Neural crest cell (in vitro differentiated cells): ENCODE measurements at regions not wholly inside any gene's neighbourhood (a gene's known extent, or its start where the extent isn't known, plus 50 kb on each side); places are given as distances from the start of the nearest gene placed in this dataset.

ENCODE experiments used
- DNase-seq: peaks from one replicate; pipeline ENCODE4 v3.0.0; 2021; ENCODE audit warnings: low read depth, mixed read lengths, low spot score
- H3K27ac Mint-ChIP-seq: one replicate; pipeline ENCODE4 v1.8.0; 2021; ENCODE audit warnings: mild to moderate bottlenecking, mixed read lengths; ENCODE audit not compliant: unreplicated experiment
- H3K27me3 Mint-ChIP-seq: 2 replicates; pipeline ENCODE4 v1.8.0; 2021; ENCODE audit warnings: low read depth, mild to moderate bottlenecking, mixed read lengths
- H3K36me3 Mint-ChIP-seq: 2 replicates; pipeline ENCODE4 v1.8.0; 2021; ENCODE audit warnings: low read depth, mild to moderate bottlenecking, mixed read lengths
- H3K4me1 Mint-ChIP-seq: 2 replicates; pipeline ENCODE4 v1.8.0; 2021; ENCODE audit warnings: mixed read lengths
- H3K4me3 Mint-ChIP-seq: one replicate; pipeline ENCODE4 v1.8.0; 2021; ENCODE audit warnings: mild to moderate bottlenecking, mixed read lengths
- H3K9me3 Mint-ChIP-seq: 2 replicates; pipeline ENCODE4 v1.8.0; 2021; ENCODE audit warnings: mixed read lengths
- CTCF ChIP-seq: fragments of 200-600 bp; sonication (generic); conservative IDR thresholded peaks from 2 replicates; pipeline ENCODE4 v1.5.0; 2021; ENCODE audit warnings: antibody characterized with exemption, mild to moderate bottlenecking

- Mint-ChIP-seq H3K4me3 (no peak overlapping the region), H3K9me3 (no peaks in the 10 kb centered on the region), H3K4me1 (peaks cover 5% of the 10 kb centered on the region)
Observed at GRCh38 chr3:189459231-189459630, 172.0 kb upstream of the TP63 start.

GRCh38 chr3:189460511-189460910, 170.7 kb upstream of the TP63 start:
- no peak for DNase-seq
- no peak for TF ChIP-seq CTCF
- Mint-ChIP-seq H3K9me3 (no peaks in the 10 kb centered on the region), H3K27me3 (no peaks in the 10 kb centered on the region), H3K4me1 (peaks cover 5% of the 10 kb centered on the region), H3K27ac (no peak overlapping the region), H3K4me3 (no peak overlapping the region), H3K36me3 (no peaks in the 10 kb centered on the region)

More at GRCh38 chr3:189459231-189459630, 172.0 kb upstream of the TP63 start:
- no peaks in the 10 kb centered on the region for H3K36me3 Mint-ChIP-seq
- TF ChIP-seq CTCF: no peak
- no peak for DNase-seq
- H3K27ac Mint-ChIP-seq: no peak overlapping the region
- H3K27me3 Mint-ChIP-seq: no peaks in the 10 kb centered on the region

GRCh38 chr3:189464799-189465198, 166.4 kb upstream of the TP63 start:
- Mint-ChIP-seq H3K27ac (no peak overlapping the region), H3K4me1 (peaks cover 5% of the 10 kb centered on the region), H3K27me3 (no peaks in the 10 kb centered on the region), H3K36me3 (no peaks in the 10 kb centered on the region), H3K4me3 (no peak overlapping the region), H3K9me3 (no peaks in the 10 kb centered on the region)
- DNase-seq: no peak
- TF ChIP-seq CTCF: no peak

- H3K36me3 Mint-ChIP-seq: no peaks in the 10 kb centered on the region
- no peak for TF ChIP-seq CTCF
Observed at GRCh38 chr3:189466004-189466403, 165.2 kb upstream of the TP63 start.

GRCh38 chr3:189467451-189467850, 163.7 kb upstream of the TP63 start:
- no peaks in the 10 kb centered on the region for H3K36me3 Mint-ChIP-seq
- no peaks in the 10 kb centered on the region for H3K9me3 Mint-ChIP-seq
- no peaks in the 10 kb centered on the region for H3K27me3 Mint-ChIP-seq
- no peak overlapping the region for H3K4me3 Mint-ChIP-seq
- H3K27ac Mint-ChIP-seq: peak overlapping the region; percentile 27
- TF ChIP-seq CTCF: no peak
- H3K4me1 Mint-ChIP-seq: peaks cover 3% of the 10 kb centered on the region
- DNase-seq: no peak

More at GRCh38 chr3:189466004-189466403, 165.2 kb upstream of the TP63 start:
- H3K4me3 Mint-ChIP-seq: no peak overlapping the region
- H3K27ac Mint-ChIP-seq: no peak overlapping the region
- peaks cover 5% of the 10 kb centered on the region for H3K4me1 Mint-ChIP-seq
- no peak for DNase-seq
- H3K27me3 Mint-ChIP-seq: no peaks in the 10 kb centered on the region
- H3K9me3 Mint-ChIP-seq: no peaks in the 10 kb centered on the region

GRCh38 chr3:189474944-189475343, 156.2 kb upstream of the TP63 start:
- no peak overlapping the region for H3K4me3 Mint-ChIP-seq
- no peaks in the 10 kb centered on the region for H3K27me3 Mint-ChIP-seq
- TF ChIP-seq CTCF: no peak

More at GRCh38 chr3:189474944-189475343, 156.2 kb upstream of the TP63 start:
- Mint-ChIP-seq H3K36me3 (no peaks in the 10 kb centered on the region), H3K27ac (no peak overlapping the region), H3K4me1 (no peaks in the 10 kb centered on the region), H3K9me3 (no peaks in the 10 kb centered on the region)
- no peak for DNase-seq
